GM12872 (cell line): ENCODE measurements at regions not wholly inside any gene's neighbourhood (a gene's known extent, or its start where the extent isn't known, plus 50 kb on each side); places are given as distances from the start of the nearest gene placed in this dataset.

Experiments
- CTCF ChIP-seq: IDR thresholded peaks from 3 replicates; pipeline ENCODE4 v1.5.1; 2011; ENCODE audit warnings: low read depth, mild to moderate bottlenecking, low read length, moderate library complexity; ENCODE audit not compliant: insufficient read depth

DNA sequence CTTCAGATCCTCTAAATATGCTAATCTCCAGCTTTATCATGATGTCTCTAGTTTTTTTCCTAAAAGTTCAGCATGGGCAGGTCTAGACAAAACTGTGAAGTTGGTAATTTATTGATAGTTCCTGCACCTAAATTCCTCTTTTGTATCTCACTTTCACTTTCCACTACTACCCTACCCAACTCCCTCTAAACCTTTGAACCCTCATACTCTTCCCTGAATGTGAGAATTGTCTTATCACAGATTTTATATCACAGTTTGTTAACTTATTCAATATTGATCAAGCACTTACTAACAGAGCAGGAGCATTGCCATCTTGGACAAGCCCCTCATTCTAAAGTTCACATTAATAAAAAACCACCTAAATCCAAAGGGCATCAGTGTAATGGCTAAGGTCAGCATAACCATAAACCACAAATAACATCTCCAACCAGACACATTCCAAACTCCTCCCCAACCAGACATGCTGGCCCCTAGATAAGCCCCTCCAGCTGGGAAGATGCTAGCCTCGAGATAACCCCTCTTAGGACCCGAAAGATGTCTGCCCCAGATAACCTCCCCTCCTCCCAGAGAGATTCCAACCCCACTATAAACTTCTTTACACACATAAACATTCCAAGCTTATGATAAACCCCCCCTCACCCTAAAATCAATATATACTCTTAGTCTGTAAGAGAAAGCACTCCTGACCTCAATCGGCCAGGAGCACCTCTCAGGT, 78.7 kb downstream of the FSCB start:
- no peak for TF ChIP-seq CTCF

GRCh38 chr14:44422699-44423098, 84.4 kb downstream of the FSCB start:
- TF ChIP-seq CTCF = no peak

DNA sequence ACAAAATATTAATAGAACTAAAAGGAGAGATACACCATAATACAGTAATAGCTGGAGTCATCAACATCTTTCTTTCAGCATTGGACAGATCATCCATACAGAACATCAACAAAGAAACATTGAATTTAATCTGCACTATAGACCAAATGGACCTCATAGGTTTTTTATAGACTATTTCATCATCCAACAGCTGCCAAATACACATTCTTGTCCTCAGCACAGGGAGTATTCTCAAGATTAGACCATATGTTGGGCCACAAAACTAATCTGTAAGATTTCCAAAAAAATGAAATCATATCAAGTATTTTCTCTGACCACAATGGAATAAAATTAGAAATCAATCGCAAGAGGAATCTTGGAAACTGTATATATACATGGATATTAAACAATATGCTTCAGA, 86.9 kb downstream of the FSCB start:
- no peak for TF ChIP-seq CTCF

DNA sequence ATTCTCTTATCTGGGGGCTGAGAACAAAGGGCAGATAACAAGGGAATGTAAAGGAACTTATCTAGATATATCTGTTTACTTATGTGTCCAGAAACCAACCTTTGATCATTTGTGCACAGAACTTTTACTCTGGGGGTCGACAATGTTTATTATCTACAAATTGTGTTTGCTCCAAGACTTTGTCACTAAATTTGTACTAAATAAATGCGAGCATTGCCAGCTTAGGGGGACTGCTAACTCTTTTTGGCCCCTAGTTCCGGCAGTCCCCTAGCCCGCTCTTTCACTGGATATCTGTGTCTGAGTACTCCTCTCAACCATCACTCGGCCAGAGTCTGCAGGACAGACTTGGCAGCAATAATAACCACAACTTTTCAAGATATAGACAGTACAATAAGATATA, 88.2 kb downstream of the FSCB start:
- no peak for TF ChIP-seq CTCF

DNA sequence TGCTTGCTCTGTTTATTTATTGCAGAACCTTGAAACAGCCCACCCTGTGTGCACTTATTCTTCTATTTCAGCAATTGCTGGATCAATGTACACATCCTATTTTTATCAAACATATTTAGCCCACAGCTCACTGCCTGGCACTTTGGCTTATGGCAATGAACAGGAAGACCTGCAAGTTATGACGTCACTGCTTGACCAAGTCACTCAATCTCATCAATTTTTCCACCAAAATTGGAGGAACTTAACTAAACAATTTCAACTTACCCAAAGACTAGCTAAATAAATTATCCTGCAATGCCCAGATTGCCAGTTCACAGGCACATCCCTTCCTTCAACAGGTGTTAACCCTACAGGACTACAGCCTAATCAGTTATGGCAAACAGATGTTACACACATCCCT, 89.3 kb downstream of the FSCB start:
- no peak for TF ChIP-seq CTCF

- TF ChIP-seq CTCF = no peak
Observed at GRCh38 chr14:44414646-44415045, 92.4 kb downstream of the FSCB start.

DNA sequence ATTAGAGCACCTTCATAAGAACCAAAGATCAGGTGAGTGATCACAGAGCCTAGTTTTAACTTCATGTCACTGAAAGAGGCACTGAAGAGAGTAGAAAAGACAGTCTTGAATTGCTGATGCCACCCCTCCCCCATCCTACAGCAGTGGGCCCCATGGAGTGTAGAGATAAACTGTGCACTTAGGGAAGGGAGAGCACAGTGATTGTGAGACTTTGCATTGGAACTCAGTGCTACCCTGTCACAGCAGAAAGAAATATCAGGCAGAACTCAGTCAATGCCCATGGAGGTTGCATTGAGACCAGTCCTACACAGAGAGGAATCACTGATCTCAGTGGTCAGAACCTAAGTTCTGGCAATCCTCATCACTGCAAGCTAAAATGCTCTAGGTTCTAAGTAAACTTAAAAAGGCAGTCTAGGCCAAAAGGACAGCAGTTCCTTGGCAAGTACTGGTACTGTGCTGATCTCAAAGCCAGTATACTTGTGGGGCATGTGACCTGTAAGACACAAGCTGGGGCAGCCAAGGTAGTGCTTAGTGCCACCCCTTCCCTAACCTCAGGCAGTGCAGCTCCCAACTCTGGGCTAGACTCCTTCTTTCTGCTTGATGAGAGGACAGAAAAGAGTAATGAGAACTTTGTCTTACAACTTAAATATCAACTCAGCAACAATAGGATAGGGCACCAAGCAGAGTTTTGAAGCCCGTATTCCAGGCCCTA, 94.1 kb downstream of the FSCB start:
- TF ChIP-seq CTCF = no peak
